GM19467 (cell line): ENCODE measurements at regions not wholly inside any gene's neighbourhood (a gene's known extent, or its start where the extent isn't known, plus 50 kb on each side); places are given as distances from the start of the nearest gene placed in this dataset.
A peak's percentile ranks its signal among the peaks of the same experiment; 100 is the strongest.
"Not testable (repeated sequence)": the region's sequence is repeated elsewhere in the genome, so short reads cannot be mapped to it uniquely, and the experiment has no call there.

Experiments used
- ATAC-seq: cut with Tn5 transposase; IDR thresholded peaks from one replicate; pipeline ENCODE4 v1.9.1; 2021; ENCODE audit warnings: mild to moderate bottlenecking, moderate library complexity; ENCODE audit not compliant: unreplicated experiment

- ATAC-seq, result peak; percentile 83
These were observed 56.6 kb upstream of the SLC1A4 start for GRCh38 chr2:64932371-64933216.

- no peak for ATAC-seq
These were observed 54.7 kb upstream of the SLC1A4 start for GRCh38 chr2:64934530-64934929.

DNA sequence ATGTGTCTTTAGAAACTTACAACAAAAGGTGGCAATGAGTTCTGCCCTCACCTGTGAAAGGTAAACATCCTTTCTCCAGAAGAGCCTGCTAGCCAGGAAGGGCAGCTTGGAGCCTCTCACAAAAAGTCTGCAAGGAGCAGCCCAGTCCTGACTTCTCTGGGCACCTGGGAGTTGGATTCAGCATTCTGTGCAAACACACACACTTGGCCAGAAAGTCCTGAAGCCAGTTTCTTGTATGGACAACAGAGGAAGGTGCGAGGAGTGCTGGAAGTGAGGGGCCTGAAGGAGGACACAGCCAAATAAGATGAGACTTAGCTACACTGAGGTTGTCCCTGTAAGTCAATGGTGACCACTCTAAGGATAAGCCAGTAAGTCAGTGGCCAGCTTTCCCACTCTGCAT is 52.4 kb upstream of the SLC1A4 start:
- no peak for ATAC-seq

DNA sequence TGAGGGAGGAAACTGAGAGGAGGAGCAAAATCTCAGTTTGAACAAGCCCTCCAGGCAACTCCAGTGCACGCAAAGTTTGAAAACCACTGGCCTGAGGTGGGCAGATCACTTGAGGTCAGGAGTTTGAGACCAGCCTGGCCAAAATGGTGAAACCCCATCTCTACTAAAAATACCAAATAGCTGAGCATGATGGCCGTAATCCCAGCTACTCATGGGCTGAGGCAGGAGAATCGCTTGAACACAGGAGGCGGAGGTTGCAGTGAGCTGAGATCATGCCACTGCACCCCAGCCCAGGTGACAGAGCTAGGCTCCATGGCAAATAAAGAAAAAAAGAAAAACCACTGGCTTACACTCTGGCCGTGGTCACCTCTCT is 51.9 kb upstream of the SLC1A4 start:
- ATAC-seq, result not testable (repeated sequence)

DNA sequence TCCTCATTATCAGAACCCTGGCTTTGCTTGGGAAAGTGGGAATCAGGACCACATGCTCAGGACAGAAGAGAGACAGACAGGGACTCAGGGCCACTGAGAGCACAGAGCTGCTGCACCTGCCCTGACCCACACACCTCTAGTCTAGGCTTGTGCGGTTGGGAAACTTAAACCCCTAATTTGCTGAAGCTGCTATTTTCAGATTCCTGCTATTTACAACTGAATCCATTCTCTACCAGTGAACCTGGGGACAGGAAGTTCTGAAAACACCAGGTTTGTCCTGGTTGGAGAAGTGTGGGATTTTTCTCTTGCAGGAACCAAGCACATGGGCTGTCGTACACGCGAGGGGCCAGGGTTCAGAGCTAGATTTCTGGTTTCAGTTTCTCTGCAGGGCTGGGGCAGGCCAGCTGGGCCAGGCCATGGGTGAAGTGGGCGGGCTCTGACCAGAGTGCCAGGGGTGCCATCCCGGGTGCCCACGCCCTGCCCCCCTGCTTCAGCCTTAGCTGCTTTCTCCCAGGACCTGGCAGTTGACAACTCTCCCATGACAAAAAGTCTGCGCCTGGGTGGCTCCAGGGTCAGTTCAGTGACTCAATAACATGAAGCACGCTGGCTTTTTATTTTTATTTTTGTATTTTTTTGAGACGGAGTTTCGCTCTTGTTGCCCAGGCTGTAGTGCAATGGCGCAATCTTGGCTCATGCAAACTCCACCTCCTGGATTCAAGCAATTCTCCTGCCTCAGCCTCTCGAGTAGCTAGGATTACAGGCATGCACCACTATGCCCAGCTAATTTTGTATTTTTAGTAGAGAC is 51.3 kb upstream of the SLC1A4 start:
- ATAC-seq, result peak; percentile 47

DNA sequence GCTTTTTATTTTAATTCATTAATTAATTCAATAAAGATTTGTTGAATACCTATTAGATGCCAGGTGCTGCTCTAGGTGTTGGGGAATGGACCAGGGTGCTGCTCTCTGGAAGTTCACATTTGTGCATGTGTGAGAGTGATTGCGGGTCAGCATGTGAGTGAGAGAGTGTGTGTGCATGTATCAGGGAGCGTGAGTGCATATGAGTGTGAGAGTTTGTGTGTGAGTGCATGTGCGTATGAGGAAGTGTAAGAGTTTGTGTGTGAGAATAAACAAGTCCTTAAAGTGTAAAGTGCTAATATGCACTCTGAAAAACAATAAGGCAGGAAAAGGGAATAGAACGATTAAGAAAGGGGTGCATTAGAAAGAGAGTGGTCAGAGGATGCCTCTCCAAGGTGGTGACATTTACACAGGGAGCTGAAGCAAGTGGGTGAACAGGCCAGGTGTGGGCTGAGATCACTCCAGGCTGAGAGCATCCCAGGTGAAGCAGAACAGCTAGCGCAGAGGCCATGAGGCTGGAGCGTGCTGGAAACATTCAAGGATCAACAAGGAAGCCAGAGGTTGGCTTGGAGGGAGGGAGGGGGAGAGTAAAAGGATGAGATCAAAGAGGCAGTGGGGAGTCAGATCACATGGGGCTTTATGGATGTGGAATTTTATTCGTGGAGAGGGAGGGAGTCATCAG is 50.5 kb upstream of the SLC1A4 start:
- no peak for ATAC-seq

DNA sequence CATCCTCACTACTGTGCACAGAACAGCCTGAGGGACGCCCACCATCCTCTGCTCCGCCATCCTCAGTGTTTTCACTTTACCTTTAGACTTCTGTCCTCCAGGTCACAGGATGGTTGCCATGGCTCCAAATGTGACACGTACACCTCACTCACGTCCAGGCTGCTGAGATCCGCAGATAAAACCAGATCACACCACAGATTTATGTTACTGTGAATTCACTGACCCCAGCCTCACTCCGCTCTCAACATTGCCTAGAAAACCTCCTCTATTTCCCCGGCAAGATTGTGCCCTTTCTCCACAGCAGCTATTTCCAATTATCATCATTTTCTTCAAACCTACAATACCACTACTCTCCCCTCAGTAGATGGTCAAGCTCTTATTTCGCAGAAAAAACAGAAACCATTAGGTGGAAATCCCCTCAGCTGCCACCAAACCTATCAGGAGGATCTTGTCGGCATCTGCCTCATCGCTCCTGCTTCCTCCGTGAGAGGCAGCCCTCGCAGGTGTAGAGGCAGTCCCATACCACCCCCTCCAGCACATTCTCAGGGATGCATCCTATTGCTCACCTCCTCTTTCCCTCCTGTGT is 49.8 kb upstream of the SLC1A4 start:
- peak; percentile 44 for ATAC-seq
